Neuronal stem cell (in vitro differentiated cells): ENCODE measurements at regions not wholly inside any gene's neighbourhood (a gene's known extent, or its start where the extent isn't known, plus 50 kb on each side); places are given as distances from the start of the nearest gene placed in this dataset.

Experiments
- DNase-seq: peaks from one replicate; pipeline ENCODE4 v3.0.0-alpha.2; 2013; ENCODE audit warnings: low spot score
- H2AFZ ChIP-seq: one replicate; pipeline ENCODE4 v1.6.1; 2013; ENCODE audit warnings: mild to moderate bottlenecking, low read length, inconsistent platforms
- H2AK5ac ChIP-seq: 2 replicates; pipeline ENCODE4 v1.6.1; 2013; ENCODE audit warnings: low read depth, mild to moderate bottlenecking, inconsistent platforms, low read length, moderate library complexity, mixed read lengths
- H2BK120ac ChIP-seq: 2 replicates; pipeline ENCODE4 v1.6.1; 2013; ENCODE audit warnings: low read depth, mild to moderate bottlenecking, inconsistent platforms, low read length, moderate library complexity, mixed read lengths
- H2BK12ac ChIP-seq: one replicate; pipeline ENCODE4 v1.6.1; 2013; ENCODE audit warnings: low read length, inconsistent platforms
- H2BK15ac ChIP-seq: 2 replicates; pipeline ENCODE4 v1.6.1; 2013; ENCODE audit warnings: mild to moderate bottlenecking, low read length, inconsistent platforms, mixed read lengths
- H2BK5ac ChIP-seq: one replicate; pipeline ENCODE4 v1.6.1; 2013; ENCODE audit warnings: inconsistent platforms, mild to moderate bottlenecking, low read length, moderate library complexity
- H3K14ac ChIP-seq: one replicate; pipeline ENCODE4 v1.6.1; 2013; ENCODE audit warnings: low read length, inconsistent platforms
- H3K18ac ChIP-seq: 2 replicates; pipeline ENCODE4 v1.6.1; 2013; ENCODE audit warnings: low read length, inconsistent platforms
- H3K23ac ChIP-seq: 2 replicates; pipeline ENCODE4 v1.6.1; 2013; ENCODE audit warnings: low read depth, mild to moderate bottlenecking, mixed read lengths, low read length, inconsistent platforms; ENCODE audit not compliant: poor library complexity
- H3K27ac ChIP-seq: replicated peaks from 3 replicates; pipeline ENCODE4 v1.5.1; 2013; ENCODE audit warnings: low read length, inconsistent platforms
- H3K27me3 ChIP-seq, 3 experiments: 2 replicates each; pipeline ENCODE4 v1.6.1; 2013; ENCODE audit warnings: low read length in 3 of 3, mild to moderate bottlenecking in 2 of 3, inconsistent platforms in 1 of 3, low read depth in 1 of 3, mixed read lengths in 1 of 3, moderate library complexity in 1 of 3; ENCODE audit not compliant: control insufficient read depth in 3 of 3, insufficient read depth in 3 of 3
- H3K36me3 ChIP-seq, 2 donors: replicated peaks in 1 of 2; 2 replicates each; pipeline ENCODE4 v1.6.1; 2013; ENCODE audit warnings: low read length in 2 of 2; ENCODE audit not compliant: control insufficient read depth in 2 of 2, insufficient read depth in 2 of 2
- H3K4ac ChIP-seq: 2 replicates; pipeline ENCODE4 v1.6.1; 2013; ENCODE audit warnings: inconsistent platforms, mild to moderate bottlenecking, low read length, moderate library complexity
- H3K4me1 ChIP-seq, 2 donors: 1 replicate in 1 of 2; 2 replicates in 1 of 2; pipeline ENCODE4 v1.6.1; 2013; ENCODE audit warnings: low read length in 2 of 2, low read depth in 1 of 2; ENCODE audit not compliant: control insufficient read depth in 2 of 2, insufficient read depth in 1 of 2
- H3K4me2 ChIP-seq: one replicate; pipeline ENCODE4 v1.6.1; 2013; ENCODE audit warnings: mild to moderate bottlenecking, low read length, inconsistent platforms; ENCODE audit not compliant: insufficient read depth, poor library complexity, severe bottlenecking
- H3K4me3 ChIP-seq, 2 donors: 2 replicates each; pipeline ENCODE4 v1.5.1; 2013; ENCODE audit warnings: low read length in 2 of 2, mild to moderate bottlenecking in 2 of 2, inconsistent platforms in 1 of 2, moderate library complexity in 1 of 2
- H3K79me1 ChIP-seq: one replicate; pipeline ENCODE4 v1.6.1; 2013; ENCODE audit warnings: low read depth, mild to moderate bottlenecking, inconsistent platforms, low read length, moderate library complexity
- H3K9ac ChIP-seq: one replicate; pipeline ENCODE4 v1.6.1; 2013; ENCODE audit warnings: mild to moderate bottlenecking, low read depth, low read length, inconsistent platforms; ENCODE audit not compliant: poor library complexity
- H3K9me3 ChIP-seq, 2 donors: replicated peaks in 1 of 2; 2 replicates each; pipeline versions ENCODE3 to v1.6.1; 2013; ENCODE audit warnings: low read length in 2 of 2, mild to moderate bottlenecking in 2 of 2, inconsistent platforms in 1 of 2, low read depth in 1 of 2, mixed read lengths in 1 of 2, moderate library complexity in 1 of 2; ENCODE audit not compliant: control insufficient read depth in 2 of 2, insufficient read depth in 1 of 2
- H4K8ac ChIP-seq: one replicate; pipeline ENCODE4 v1.6.1; 2013; ENCODE audit warnings: low read depth, mild to moderate bottlenecking, inconsistent platforms, low read length, moderate library complexity
- H4K91ac ChIP-seq: one replicate; pipeline ENCODE4 v1.6.1; 2013; ENCODE audit warnings: low read length, low read depth, mild to moderate bottlenecking, inconsistent platforms; ENCODE audit not compliant: poor library complexity
- WGBS, 2 donors: extraction: QIAGEN DNeasy Blood & Tissue Kit; methylation state at CpG; one replicate each; pipeline ENCODE4 v1.1.7; 2013; ENCODE audit warnings: missing lambda C conversion rate in 2 of 2, mixed read lengths in 1 of 2; ENCODE audit not compliant: insufficient read length in 2 of 2, insufficient replicate concordance in 1 of 2; ENCODE audit errors: extremely low coverage in 2 of 2; 5-methylcytosine and 5-hydroxymethylcytosine counted together

- no peak overlapping the region for H3K4me3 ChIP-seq
- H2BK120ac ChIP-seq: no peak overlapping the region
- H3K18ac ChIP-seq: no peak overlapping the region
- no peak overlapping the region for H4K91ac ChIP-seq
- H2AFZ ChIP-seq: no peak overlapping the region
- no peak overlapping the region for H2BK15ac ChIP-seq
- no peak overlapping the region for H2AK5ac ChIP-seq
- H3K4ac ChIP-seq: no peak overlapping the region
- WGBS, 2 donors: no CpG with 5 or more reads among the region's 2 CpGs
- no peak overlapping the region for H3K9ac ChIP-seq
- H3K79me1 ChIP-seq: no peaks in the 10 kb centered on the region
- no peaks in the 10 kb centered on the region for H3K27me3 ChIP-seq
- H3K23ac ChIP-seq: no peak overlapping the region
- H3K4me1 ChIP-seq: no peaks in the 10 kb centered on the region
- H4K8ac ChIP-seq: no peak overlapping the region
- no peaks in the 10 kb centered on the region for H3K9me3 ChIP-seq
- no peak for DNase-seq
- no peak overlapping the region for H2BK5ac ChIP-seq
- no peaks in the 10 kb centered on the region for H3K36me3 ChIP-seq
- no peak overlapping the region for H3K4me2 ChIP-seq
- no peak overlapping the region for H3K14ac ChIP-seq
- no peak overlapping the region for H3K27ac ChIP-seq
- no peak overlapping the region for H2BK12ac ChIP-seq
Measured at GRCh38 chr6:23390221-23390620, 735.8 kb upstream of the NRSN1 start.

- no peak overlapping the region for H3K14ac ChIP-seq
- no peak overlapping the region for H2BK12ac ChIP-seq
- no peak overlapping the region for H3K4me3 ChIP-seq
- no peak overlapping the region for H2BK5ac ChIP-seq
- H2AFZ ChIP-seq: peak overlapping the region; percentile 44
- H2BK15ac ChIP-seq: no peak overlapping the region
- no peaks in the 10 kb centered on the region for H3K27me3 ChIP-seq
- no peak overlapping the region for H3K4ac ChIP-seq
- no CpG with 5 or more reads among the region's 2 CpGs for WGBS, 2 donors
- H3K27ac ChIP-seq: no peak overlapping the region
- no peak overlapping the region for H3K9ac ChIP-seq
- H3K4me1 ChIP-seq: no peaks in the 10 kb centered on the region
- no peaks in the 10 kb centered on the region for H3K79me1 ChIP-seq
- H4K91ac ChIP-seq: no peak overlapping the region
- H3K4me2 ChIP-seq: no peak overlapping the region
- no peak overlapping the region for H3K23ac ChIP-seq
- no peak overlapping the region for H2AK5ac ChIP-seq
- H3K9me3 ChIP-seq: no peaks in the 10 kb centered on the region
- no peak overlapping the region for H4K8ac ChIP-seq
- no peak for DNase-seq
- no peaks in the 10 kb centered on the region for H3K36me3 ChIP-seq
- H3K18ac ChIP-seq: no peak overlapping the region
- no peak overlapping the region for H2BK120ac ChIP-seq
Measured at GRCh38 chr6:23394681-23395080, 731.3 kb upstream of the NRSN1 start.

GRCh38 chr6:23395381-23395780 lies 730.6 kb upstream of the NRSN1 start:
- H3K4me2 ChIP-seq: no peak overlapping the region
- H3K27ac ChIP-seq: no peak overlapping the region
- no peak overlapping the region for H3K18ac ChIP-seq
- H3K14ac ChIP-seq: no peak overlapping the region
- H4K91ac ChIP-seq: no peak overlapping the region
- H3K4me1 ChIP-seq: no peaks in the 10 kb centered on the region
- no peaks in the 10 kb centered on the region for H3K36me3 ChIP-seq
- H2BK12ac ChIP-seq: no peak overlapping the region
- no peak overlapping the region for H2BK120ac ChIP-seq
- H3K9me3 ChIP-seq: no peaks in the 10 kb centered on the region
- H3K4ac ChIP-seq: no peak overlapping the region
- no CpG with 5 or more reads among the region's 2 CpGs for WGBS, 2 donors
- H3K23ac ChIP-seq: no peak overlapping the region
- H2BK5ac ChIP-seq: no peak overlapping the region
- H4K8ac ChIP-seq: no peak overlapping the region
- no peak overlapping the region for H2BK15ac ChIP-seq
- no peak overlapping the region for H3K9ac ChIP-seq
- DNase-seq: no peak
- H3K27me3 ChIP-seq: no peaks in the 10 kb centered on the region
- H3K79me1 ChIP-seq: no peaks in the 10 kb centered on the region
- H2AFZ ChIP-seq: no peak overlapping the region
- H3K4me3 ChIP-seq: no peak overlapping the region
- no peak overlapping the region for H2AK5ac ChIP-seq

GRCh38 chr6:23396949-23397348 lies 729.1 kb upstream of the NRSN1 start:
- H2BK12ac ChIP-seq: no peak overlapping the region
- H2BK5ac ChIP-seq: no peak overlapping the region
- no peaks in the 10 kb centered on the region for H3K27me3 ChIP-seq
- H4K91ac ChIP-seq: no peak overlapping the region
- WGBS, 2 donors: no CpG with 5 or more reads among the region's 3 CpGs
- DNase-seq: no peak
- no peak overlapping the region for H3K4me2 ChIP-seq
- H3K23ac ChIP-seq: no peak overlapping the region
- no peak overlapping the region for H3K27ac ChIP-seq
- no peak overlapping the region for H2BK120ac ChIP-seq
- H4K8ac ChIP-seq: no peak overlapping the region
- no peaks in the 10 kb centered on the region for H3K4me1 ChIP-seq
- no peaks in the 10 kb centered on the region for H3K9me3 ChIP-seq
- peak overlapping the region; percentile 44 for H2AFZ ChIP-seq
- no peak overlapping the region for H3K4ac ChIP-seq
- no peak overlapping the region for H2AK5ac ChIP-seq
- H2BK15ac ChIP-seq: no peak overlapping the region
- no peak overlapping the region for H3K14ac ChIP-seq
- no peak overlapping the region for H3K18ac ChIP-seq
- no peaks in the 10 kb centered on the region for H3K36me3 ChIP-seq
- no peak overlapping the region for H3K9ac ChIP-seq
- no peaks in the 10 kb centered on the region for H3K79me1 ChIP-seq
- H3K4me3 ChIP-seq: no peak overlapping the region
